ENCODE measurements at regions not wholly inside any gene's neighbourhood (a gene's known extent, or its start where the extent isn't known, plus 50 kb on each side); places are given as distances from the start of the nearest gene placed in this dataset.

DNA sequence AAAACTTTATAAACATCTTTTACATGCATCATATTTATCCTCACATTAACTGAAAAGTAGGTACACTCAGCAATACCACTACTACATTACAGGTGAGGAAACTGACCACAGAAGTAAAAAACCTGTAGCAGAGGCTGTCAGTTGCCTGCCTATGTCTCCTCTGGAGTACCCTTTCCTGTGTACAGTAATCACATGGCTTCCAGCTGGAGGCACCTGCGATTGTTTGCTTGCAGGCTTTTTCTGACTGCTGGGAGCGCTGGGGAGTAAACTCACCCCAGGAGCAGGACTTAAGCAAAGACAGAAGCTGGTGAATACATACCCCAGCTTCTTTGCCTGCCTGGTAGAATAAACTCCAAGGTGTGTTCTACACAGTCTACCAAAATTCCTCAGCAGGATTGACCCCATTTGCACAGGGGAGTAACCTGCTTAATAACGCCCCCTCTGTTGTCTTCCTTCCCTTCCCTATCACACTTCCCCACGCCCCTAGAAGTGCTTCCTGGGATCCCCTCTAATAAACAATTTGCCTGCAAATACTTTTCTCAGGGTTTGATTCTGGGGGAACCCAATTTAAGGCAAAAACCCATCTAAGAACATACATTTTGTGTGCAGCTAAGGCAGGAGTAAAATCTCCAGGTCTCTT lies 138.9 kb downstream of the PTH2R start:
- Histone ChIP-seq H3K27ac (ENCODE audit: low read length) (no peak overlapping the region), H3K4me1 (ENCODE audit: control insufficient read depth, insufficient read depth, low read length) (no peaks in the 10 kb centered on the region), H3K9me3 (ENCODE audit: control insufficient read depth, insufficient read depth, low read length) (no peaks in the 10 kb centered on the region), H3K27me3 (ENCODE audit: control insufficient read depth, insufficient read depth, low read length) (no peaks in the 10 kb centered on the region), H3K4me3 (ENCODE audit: low read length) (no peak overlapping the region), H3K36me3 (ENCODE audit: control insufficient read depth, insufficient read depth, low read length) (no peaks in the 10 kb centered on the region)
- DNase-seq (ENCODE audit: low read depth, low spot score), result no peak
- no CpG with 5 or more reads among the region's 4 CpGs for WGBS (ENCODE audit: insufficient coverage, insufficient read length)

DNA sequence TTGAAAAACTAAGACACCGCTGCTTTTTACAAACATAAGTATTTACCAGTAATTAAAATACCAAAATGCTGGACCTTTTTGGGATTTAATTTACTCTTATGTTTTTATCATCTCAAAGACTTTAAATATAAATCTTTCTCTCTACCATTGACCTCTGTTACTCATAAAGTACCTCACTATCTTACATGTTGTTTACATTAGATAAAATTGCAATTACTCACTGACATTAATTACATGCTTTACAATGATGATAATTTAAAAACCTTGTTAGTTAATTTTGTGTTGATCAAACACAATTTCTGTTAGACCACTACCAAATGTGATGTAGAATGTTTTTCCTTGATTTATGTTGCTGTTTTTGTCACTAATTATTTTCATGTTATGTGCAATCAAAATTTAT lies 139.5 kb downstream of the PTH2R start:
- H3K9me3 ChIP-seq (ENCODE audit: control insufficient read depth, insufficient read depth, low read length), result no peaks in the 10 kb centered on the region
- no peak for DNase-seq (ENCODE audit: low read depth, low spot score)
- no peaks in the 10 kb centered on the region for H3K36me3 ChIP-seq (ENCODE audit: control insufficient read depth, insufficient read depth, low read length)
- H3K4me1 ChIP-seq (ENCODE audit: control insufficient read depth, insufficient read depth, low read length), result no peaks in the 10 kb centered on the region
- no peak overlapping the region for H3K4me3 ChIP-seq (ENCODE audit: low read length)
- no peaks in the 10 kb centered on the region for H3K27me3 ChIP-seq (ENCODE audit: control insufficient read depth, insufficient read depth, low read length)
- no CpG with 5 or more reads among the region's 1 CpG for WGBS (ENCODE audit: insufficient coverage, insufficient read length)
- H3K27ac ChIP-seq (ENCODE audit: low read length), result no peak overlapping the region

DNA sequence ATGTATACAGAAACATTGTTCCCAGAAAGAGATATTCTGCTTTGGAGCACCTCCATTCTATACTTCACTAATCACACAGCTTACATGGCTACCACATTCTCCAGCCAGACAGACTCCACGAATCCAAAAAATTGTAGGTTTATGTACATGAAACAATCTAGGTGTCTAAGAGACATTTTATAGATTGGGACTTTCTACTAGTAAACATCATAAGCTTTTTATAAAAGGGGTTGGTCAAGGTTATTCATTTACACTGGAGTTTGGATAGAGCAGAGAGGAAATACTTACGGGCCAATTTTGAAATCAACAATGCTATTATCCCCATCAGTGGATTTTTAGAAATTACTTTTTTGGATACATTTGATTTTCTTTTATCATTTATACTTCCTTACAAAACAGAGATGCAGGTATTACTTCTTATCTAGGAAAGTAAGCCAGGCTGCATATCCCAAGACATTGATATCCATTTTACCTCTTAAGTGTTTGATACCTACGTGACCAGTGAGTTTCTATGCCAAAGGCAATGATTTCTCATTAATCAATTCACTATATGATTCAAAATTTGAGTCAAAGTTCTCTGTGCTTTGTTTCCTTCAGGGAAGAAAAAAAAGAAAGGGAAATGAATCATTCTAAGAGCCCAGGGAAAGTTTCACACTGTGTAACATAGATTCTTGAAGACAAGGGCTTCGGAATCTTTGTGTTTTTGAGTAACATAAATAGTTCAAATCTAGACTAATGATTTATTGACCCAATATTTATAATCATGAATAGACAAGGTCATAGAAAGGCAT lies 140.5 kb downstream of the PTH2R start:
- no peak overlapping the region for H3K27ac ChIP-seq (ENCODE audit: low read length)
- H3K9me3 ChIP-seq (ENCODE audit: control insufficient read depth, insufficient read depth, low read length), result no peaks in the 10 kb centered on the region
- no peaks in the 10 kb centered on the region for H3K4me1 ChIP-seq (ENCODE audit: control insufficient read depth, insufficient read depth, low read length)
- no peaks in the 10 kb centered on the region for H3K36me3 ChIP-seq (ENCODE audit: control insufficient read depth, insufficient read depth, low read length)
- no peak overlapping the region for H3K4me3 ChIP-seq (ENCODE audit: low read length)
- H3K27me3 ChIP-seq (ENCODE audit: control insufficient read depth, insufficient read depth, low read length), result no peaks in the 10 kb centered on the region
- no CpG with 5 or more reads among the region's 4 CpGs for WGBS (ENCODE audit: insufficient coverage, insufficient read length)
- no peak for DNase-seq (ENCODE audit: low read depth, low spot score)

DNA sequence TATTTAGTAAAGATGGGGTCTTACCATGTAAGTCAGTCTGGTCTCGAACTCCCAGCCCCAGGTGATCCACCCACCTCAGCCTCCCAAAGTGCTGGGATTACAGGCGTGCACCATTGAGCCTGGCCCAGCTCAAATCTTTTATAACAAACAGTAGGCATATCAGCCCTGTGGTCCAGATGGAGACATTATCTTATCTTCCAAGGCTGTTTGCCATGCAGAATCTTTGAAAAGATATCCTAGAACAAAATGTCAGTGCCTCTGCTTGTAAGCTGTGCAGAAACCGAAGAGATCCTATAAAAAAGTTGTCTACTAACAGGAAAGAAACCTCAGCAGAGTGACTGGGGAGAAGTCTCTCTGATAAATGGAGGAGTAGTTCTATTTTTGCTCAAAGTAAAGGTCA lies 142.1 kb downstream of the PTH2R start:
- Histone ChIP-seq H3K27ac (ENCODE audit: low read length) (no peak overlapping the region), H3K9me3 (ENCODE audit: control insufficient read depth, insufficient read depth, low read length) (no peaks in the 10 kb centered on the region), H3K4me1 (ENCODE audit: control insufficient read depth, insufficient read depth, low read length) (no peaks in the 10 kb centered on the region), H3K36me3 (ENCODE audit: control insufficient read depth, insufficient read depth, low read length) (no peaks in the 10 kb centered on the region), H3K4me3 (ENCODE audit: low read length) (no peak overlapping the region), H3K27me3 (ENCODE audit: control insufficient read depth, insufficient read depth, low read length) (no peaks in the 10 kb centered on the region)
- no CpG with 5 or more reads among the region's 3 CpGs for WGBS (ENCODE audit: insufficient coverage, insufficient read length)
- DNase-seq (ENCODE audit: low read depth, low spot score), result no peak

DNA sequence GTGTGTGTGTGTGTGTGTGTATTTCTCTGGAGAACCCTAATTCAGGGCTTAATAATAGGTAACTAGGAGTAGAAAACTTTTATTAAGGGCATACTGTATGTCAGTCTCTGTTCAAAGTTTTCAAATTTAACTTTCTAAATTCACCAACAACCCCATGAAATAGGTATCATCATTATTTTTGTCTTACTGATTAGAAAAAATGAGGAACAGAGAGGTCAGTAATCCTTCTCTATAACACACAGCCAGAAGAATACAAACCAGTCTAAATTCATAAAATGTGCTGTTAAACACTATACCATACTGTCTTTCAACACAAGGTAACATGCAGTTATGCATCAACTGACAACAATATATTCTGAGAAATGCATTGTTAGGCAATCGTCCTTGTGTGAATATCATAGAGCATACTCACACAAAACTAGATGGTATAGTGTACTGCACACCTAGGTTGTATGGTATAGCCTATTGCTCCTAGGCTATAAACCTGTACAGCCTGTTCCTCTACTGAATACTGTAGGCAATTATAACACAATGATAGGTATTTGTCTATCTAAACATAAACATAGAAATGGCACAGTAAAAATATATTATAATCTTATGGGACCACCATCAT lies 143.1 kb downstream of the PTH2R start:
- no CpG with 5 or more reads among the region's 1 CpG for WGBS (ENCODE audit: insufficient coverage, insufficient read length)
- no peak overlapping the region for H3K27ac ChIP-seq (ENCODE audit: low read length)
- no peaks in the 10 kb centered on the region for H3K4me1 ChIP-seq (ENCODE audit: control insufficient read depth, insufficient read depth, low read length)
- no peak for DNase-seq (ENCODE audit: low read depth, low spot score)
- no peaks in the 10 kb centered on the region for H3K27me3 ChIP-seq (ENCODE audit: control insufficient read depth, insufficient read depth, low read length)
- H3K36me3 ChIP-seq (ENCODE audit: control insufficient read depth, insufficient read depth, low read length), result no peaks in the 10 kb centered on the region
- H3K4me3 ChIP-seq (ENCODE audit: low read length), result no peak overlapping the region
- H3K9me3 ChIP-seq (ENCODE audit: control insufficient read depth, insufficient read depth, low read length), result no peaks in the 10 kb centered on the region

DNA sequence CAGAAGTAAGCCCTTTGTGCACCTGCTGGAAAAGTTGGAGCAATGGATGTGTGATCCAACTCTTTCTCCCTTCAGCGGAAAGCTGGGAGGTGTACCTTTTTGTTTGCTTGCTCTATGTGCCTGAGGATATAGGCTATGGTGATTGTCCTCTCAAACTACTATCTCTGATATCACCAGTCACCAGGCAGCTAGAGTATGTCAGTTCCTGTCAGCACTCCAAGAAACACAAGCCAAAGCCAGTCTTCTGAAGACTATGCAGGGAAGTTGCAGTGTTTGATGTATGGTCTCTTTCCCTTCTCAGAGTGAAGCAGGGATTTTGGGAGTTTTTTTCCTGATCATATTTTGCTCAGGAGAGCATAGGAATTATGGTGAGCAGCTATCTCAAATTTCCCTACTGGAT lies 146.4 kb downstream of the PTH2R start:
- Histone ChIP-seq H3K9me3 (ENCODE audit: control insufficient read depth, insufficient read depth, low read length) (no peaks in the 10 kb centered on the region), H3K27ac (ENCODE audit: low read length) (no peak overlapping the region), H3K4me3 (ENCODE audit: low read length) (no peak overlapping the region), H3K4me1 (ENCODE audit: control insufficient read depth, insufficient read depth, low read length) (no peaks in the 10 kb centered on the region), H3K36me3 (ENCODE audit: control insufficient read depth, insufficient read depth, low read length) (no peaks in the 10 kb centered on the region), H3K27me3 (ENCODE audit: control insufficient read depth, insufficient read depth, low read length) (no peaks in the 10 kb centered on the region)
- no peak for DNase-seq (ENCODE audit: low read depth, low spot score)
- WGBS (ENCODE audit: insufficient coverage, insufficient read length), result no CpG with 5 or more reads among the region's 1 CpG

DNA sequence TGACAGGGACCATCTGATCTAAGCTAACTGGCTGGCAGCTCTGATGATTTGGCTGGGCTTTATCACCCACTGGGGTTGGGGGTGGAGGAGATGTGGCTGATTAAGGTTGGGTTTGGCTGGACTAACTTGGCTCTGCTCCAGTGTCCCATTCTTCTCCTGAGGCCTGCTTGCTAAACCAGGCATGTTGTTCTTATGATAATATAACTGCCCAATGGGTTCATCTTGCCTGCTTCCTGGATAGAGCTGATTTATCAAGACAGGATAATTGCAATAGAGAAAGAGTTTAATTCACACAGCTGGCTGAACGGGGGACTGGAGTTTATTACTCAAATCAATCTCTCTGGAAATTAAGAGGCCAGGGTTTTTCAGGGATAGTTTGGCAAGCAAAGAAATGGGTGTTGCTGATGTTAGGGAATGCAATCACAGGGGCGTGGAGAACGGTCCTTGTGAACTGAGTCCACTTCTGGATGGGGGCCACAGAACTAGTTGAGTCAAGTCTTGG lies 150.4 kb downstream of the PTH2R start:
- Histone ChIP-seq H3K9me3 (ENCODE audit: control insufficient read depth, insufficient read depth, low read length) (no peaks in the 10 kb centered on the region), H3K4me3 (ENCODE audit: low read length) (no peak overlapping the region), H3K27ac (ENCODE audit: low read length) (no peak overlapping the region), H3K27me3 (ENCODE audit: control insufficient read depth, insufficient read depth, low read length) (no peaks in the 10 kb centered on the region), H3K4me1 (ENCODE audit: control insufficient read depth, insufficient read depth, low read length) (no peaks in the 10 kb centered on the region), H3K36me3 (ENCODE audit: control insufficient read depth, insufficient read depth, low read length) (no peaks in the 10 kb centered on the region)
- no CpG with 5 or more reads among the region's 3 CpGs for WGBS (ENCODE audit: insufficient coverage, insufficient read length)
- DNase-seq (ENCODE audit: low read depth, low spot score), result no peak

DNA sequence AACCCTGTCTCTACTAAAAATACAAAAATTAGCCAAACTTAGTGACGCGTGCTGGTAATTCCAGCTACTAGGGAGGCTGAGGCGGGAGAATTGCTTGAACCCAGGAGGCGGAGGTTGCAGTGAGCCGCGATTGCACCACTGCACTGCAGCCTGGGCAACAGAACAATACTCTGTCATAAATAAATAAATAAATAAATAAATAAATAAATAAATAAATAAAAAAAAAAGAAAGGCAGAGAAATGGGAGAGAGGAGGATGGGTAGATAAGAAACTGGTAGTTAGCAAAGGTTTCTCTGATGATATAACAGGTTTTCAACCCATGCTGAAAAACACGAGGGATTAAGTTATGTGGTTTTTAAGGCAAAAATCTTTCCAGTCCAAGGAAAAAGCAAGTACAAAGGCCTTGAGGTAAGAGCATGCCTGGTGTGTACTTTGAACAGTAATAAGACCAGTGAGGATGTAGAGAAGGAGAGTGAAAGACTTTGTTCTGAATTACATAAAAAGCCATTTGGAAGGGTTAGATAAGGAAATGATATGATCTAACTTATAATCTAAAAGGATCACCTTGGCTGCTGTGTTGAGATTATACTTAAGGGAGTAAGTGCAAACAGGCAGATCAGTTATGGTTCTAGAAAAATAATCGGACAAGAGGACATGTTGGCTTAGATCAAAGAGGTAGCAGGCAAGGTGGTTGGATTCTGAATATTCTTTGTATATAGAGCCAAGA lies 159.3 kb downstream of the PTH2R start:
- Histone ChIP-seq H3K27ac (ENCODE audit: low read length) (no peak overlapping the region), H3K36me3 (ENCODE audit: control insufficient read depth, insufficient read depth, low read length) (no peaks in the 10 kb centered on the region), H3K4me3 (ENCODE audit: low read length) (no peak overlapping the region), H3K9me3 (ENCODE audit: control insufficient read depth, insufficient read depth, low read length) (no peaks in the 10 kb centered on the region), H3K27me3 (ENCODE audit: control insufficient read depth, insufficient read depth, low read length) (no peaks in the 10 kb centered on the region), H3K4me1 (ENCODE audit: control insufficient read depth, insufficient read depth, low read length) (no peaks in the 10 kb centered on the region)
- no CpG with 5 or more reads among the region's 8 CpGs for WGBS (ENCODE audit: insufficient coverage, insufficient read length)
- DNase-seq (ENCODE audit: low read depth, low spot score), result no peak

DNA sequence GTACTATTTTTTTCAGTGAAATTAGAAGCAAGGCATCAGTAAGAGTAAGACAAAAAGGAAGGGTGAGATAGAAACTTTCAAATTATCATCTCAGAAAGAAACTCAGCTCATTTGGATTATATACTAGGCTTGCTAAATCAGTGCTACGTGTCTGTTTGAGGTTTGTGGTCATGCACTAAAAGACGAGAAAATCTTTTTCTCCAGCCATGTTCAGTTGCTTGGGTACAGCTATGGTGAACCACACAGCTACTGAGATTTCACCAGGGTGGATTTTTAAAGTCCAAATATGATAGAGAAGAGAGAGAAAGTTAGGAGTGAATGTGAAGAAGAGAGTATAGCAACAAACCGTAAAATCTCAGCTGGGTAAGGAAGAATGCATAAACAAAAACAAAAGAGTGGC lies 161.6 kb downstream of the PTH2R start:
- H3K27ac ChIP-seq (ENCODE audit: low read length), result no peak overlapping the region
- H3K27me3 ChIP-seq (ENCODE audit: control insufficient read depth, insufficient read depth, low read length), result no peaks in the 10 kb centered on the region
- no peaks in the 10 kb centered on the region for H3K9me3 ChIP-seq (ENCODE audit: control insufficient read depth, insufficient read depth, low read length)
- no peak for DNase-seq (ENCODE audit: low read depth, low spot score)
- H3K4me3 ChIP-seq (ENCODE audit: low read length), result no peak overlapping the region
- H3K4me1 ChIP-seq (ENCODE audit: control insufficient read depth, insufficient read depth, low read length), result no peaks in the 10 kb centered on the region
- WGBS (ENCODE audit: insufficient coverage, insufficient read length), result no CpG with 5 or more reads among the region's 3 CpGs
- no peaks in the 10 kb centered on the region for H3K36me3 ChIP-seq (ENCODE audit: control insufficient read depth, insufficient read depth, low read length)

DNA sequence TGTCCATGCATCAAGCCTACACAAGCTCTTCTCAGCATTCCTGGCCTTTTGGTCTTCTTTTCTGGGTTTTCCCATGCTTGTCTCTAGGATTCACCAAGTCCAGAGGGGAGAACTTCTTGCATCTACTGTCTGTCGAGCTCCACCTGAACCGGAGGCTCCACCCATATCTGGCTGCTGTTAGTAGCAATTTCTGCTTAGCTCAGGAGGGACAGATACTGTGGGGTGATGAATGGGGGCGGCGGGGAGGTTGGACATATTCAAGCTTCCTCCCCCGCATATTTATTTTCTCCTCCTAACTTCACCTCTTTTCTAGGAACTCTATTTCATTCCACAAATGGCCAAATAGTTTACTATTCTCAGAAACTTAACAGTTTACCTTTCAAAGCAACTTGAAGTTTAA lies 163.5 kb downstream of the PTH2R start:
- Histone ChIP-seq H3K4me1 (ENCODE audit: control insufficient read depth, insufficient read depth, low read length) (no peaks in the 10 kb centered on the region), H3K27me3 (ENCODE audit: control insufficient read depth, insufficient read depth, low read length) (no peaks in the 10 kb centered on the region), H3K4me3 (ENCODE audit: low read length) (no peak overlapping the region), H3K9me3 (ENCODE audit: control insufficient read depth, insufficient read depth, low read length) (no peaks in the 10 kb centered on the region), H3K27ac (ENCODE audit: low read length) (no peak overlapping the region), H3K36me3 (ENCODE audit: control insufficient read depth, insufficient read depth, low read length) (no peaks in the 10 kb centered on the region)
- no CpG with 5 or more reads among the region's 5 CpGs for WGBS (ENCODE audit: insufficient coverage, insufficient read length)
- DNase-seq (ENCODE audit: low read depth, low spot score), result no peak
